GM12874 (cell line): ENCODE measurements at regions not wholly inside any gene's neighbourhood (a gene's known extent, or its start where the extent isn't known, plus 50 kb on each side); places are given as distances from the start of the nearest gene placed in this dataset.

Source experiments
- CTCF ChIP-seq: IDR thresholded peaks from 2 replicates; pipeline ENCODE4 v1.5.1; 2011; ENCODE audit warnings: low read depth, mild to moderate bottlenecking, control low read depth, low read length, moderate library complexity; ENCODE audit not compliant: insufficient read depth

GRCh38 chr15:53918180-53919079 is 59.8 kb upstream of the UNC13C start:
- no peak for TF ChIP-seq CTCF

DNA sequence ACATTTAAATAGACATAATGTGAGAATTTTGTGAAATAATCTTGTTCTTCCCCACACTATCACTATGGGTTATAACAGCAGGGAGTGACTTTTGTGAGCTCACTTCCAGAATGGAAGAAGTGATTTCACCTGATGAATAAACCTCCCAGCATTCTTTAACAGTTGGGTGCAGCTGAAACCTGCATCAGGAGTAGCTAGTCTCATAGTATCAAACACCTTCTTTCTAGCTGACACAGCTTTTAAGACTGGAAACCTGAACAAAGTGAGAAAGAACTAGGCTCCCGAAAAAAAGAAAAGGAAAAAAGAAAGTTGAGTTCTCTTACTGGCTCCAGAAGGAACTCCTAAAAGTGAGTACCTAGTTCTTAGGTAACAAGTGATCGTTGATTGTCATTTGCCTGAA is 61.1 kb upstream of the UNC13C start:
- TF ChIP-seq CTCF, result no peak

GRCh38 chr15:53911431-53911830 is 66.8 kb upstream of the UNC13C start:
- TF ChIP-seq CTCF, result no peak

- TF ChIP-seq CTCF, result no peak
Observed at GRCh38 chr15:53910852-53911251, 67.4 kb upstream of the UNC13C start.

DNA sequence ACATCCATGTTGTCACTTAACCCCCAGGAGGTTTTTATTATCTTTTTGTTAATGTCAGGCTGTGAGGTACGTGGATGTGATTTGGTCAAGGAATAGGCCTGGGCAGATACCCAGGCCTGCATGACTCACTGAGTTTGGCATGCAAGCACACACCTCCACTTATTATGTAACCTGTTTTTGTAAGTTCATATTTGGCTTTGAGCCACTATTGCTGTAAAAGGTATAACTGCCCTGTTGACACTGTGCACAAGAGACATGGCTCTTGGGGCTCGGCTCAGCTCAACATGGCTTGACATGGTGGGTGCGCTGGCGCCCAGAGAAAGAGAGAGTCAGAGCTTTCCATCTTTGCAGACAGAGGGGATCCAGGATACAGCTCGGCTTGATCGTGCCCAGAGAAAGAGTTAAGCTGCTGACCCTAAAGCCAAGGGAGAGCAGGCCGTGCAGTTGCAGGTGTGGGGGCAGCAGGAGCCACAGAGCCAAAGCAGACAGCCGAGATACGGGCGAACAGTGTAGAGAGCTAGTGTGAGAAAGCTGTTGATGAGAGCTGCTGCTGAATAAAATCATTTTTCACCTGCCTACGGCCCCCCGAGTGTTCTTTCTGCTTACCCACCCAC is 67.9 kb upstream of the UNC13C start:
- no peak for TF ChIP-seq CTCF

DNA sequence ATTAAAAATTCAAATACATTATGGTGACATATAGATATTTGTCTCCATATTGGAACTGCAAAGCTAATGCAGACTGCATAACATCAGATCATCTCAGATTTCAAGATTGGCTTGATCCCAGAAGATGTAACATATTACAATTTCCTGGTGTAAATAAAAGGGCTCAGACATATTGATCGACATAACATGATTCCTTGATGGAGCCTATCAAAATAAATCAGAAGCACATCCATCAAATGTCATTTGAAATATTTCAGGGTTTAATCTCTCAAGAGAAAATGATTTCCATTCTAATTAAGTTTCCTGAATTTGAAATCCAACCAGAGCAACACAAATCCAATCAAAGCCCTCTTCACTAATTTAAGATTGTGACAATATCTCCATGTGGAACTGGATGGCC is 75.1 kb upstream of the UNC13C start:
- no peak for TF ChIP-seq CTCF

GRCh38 chr15:53884441-53884840 is 93.8 kb upstream of the UNC13C start:
- no peak for TF ChIP-seq CTCF
